GM12878 (cell line): ENCODE measurements at regions not wholly inside any gene's neighbourhood (a gene's known extent, or its start where the extent isn't known, plus 50 kb on each side); places are given as distances from the start of the nearest gene placed in this dataset.

ENCODE experiments used
- ATAC-seq: fragments of 200-7000 bp; cut with Tn5 transposase; 3 replicates; pipeline ENCODE4 v1.9.1; 2020; ENCODE audit warnings: mild to moderate bottlenecking, moderate library complexity
- BruUV-seq: library from RNA; stranded (reverse); fragments of 400-500 nt; replicated peaks from 2 replicates; lab custom pipeline; 2021; lab: Mats Ljungman, UMichigan
- CTCF ChIA-PET: fragments of 300-600 bp; sonication (Branson Sonifier 250); formaldehyde crosslinking; extraction: SDS; loops from one replicate; lab custom pipeline; 2021; ENCODE audit warnings: inconsistent platforms; lab: Yijun Ruan, JAX
- POLR2A ChIA-PET: fragments of 350-600 bp; formaldehyde crosslinking; extraction: SDS; loops from one replicate; lab custom pipeline; 2021; ENCODE audit warnings: inconsistent platforms; lab: Charles Lee
- RAD21 ChIA-PET: fragments of 300-600 bp; sonication (Branson Sonifier 250); formaldehyde crosslinking; loops from one replicate; lab custom pipeline; 2023; ENCODE audit warnings: antibody characterized with exemption; ENCODE audit not compliant: unreplicated experiment; lab: Charles Lee
- SMC1A ChIA-PET: fragments of 300-600 bp; sonication (Branson Sonifier 250); formaldehyde crosslinking; loops from one replicate; lab custom pipeline; 2023; ENCODE audit not compliant: unreplicated experiment, uncharacterized antibody; lab: Charles Lee
- DNase-seq: peaks from one replicate; pipeline ENCODE4 v3.0.0-alpha.2; 2011; ENCODE audit warnings: low read depth, low spot score
- FAIRE-seq: peaks from 3 replicates; lab custom pipeline; 2011; peaks lifted over from hg19 to GRCh38; lab: Jason Lieb, UNC
- H2AFZ ChIP-seq: 2 replicates; pipeline ENCODE4 v1.6.0; 2011; ENCODE audit warnings: low read depth, low read length, control low read depth; ENCODE audit not compliant: control insufficient read depth
- H3K27ac ChIP-seq: 2 replicates; pipeline ENCODE4 v1.5.1; 2011; ENCODE audit warnings: control low read depth; ENCODE audit not compliant: control insufficient read depth, insufficient read depth
- H3K27me3 ChIP-seq, 2 experiments: replicated peaks in 1 of 2; 2 replicates each; pipeline versions ENCODE4 v1.6.0 to v1.6.1; 2011; ENCODE audit warnings: low read length in 1 of 2; ENCODE audit not compliant: control insufficient read depth in 2 of 2, insufficient read depth in 2 of 2
- H3K36me3 ChIP-seq, 2 experiments: 2 replicates each; pipeline ENCODE4 v1.5.1; 2011; ENCODE audit warnings: low read length in 1 of 2; ENCODE audit not compliant: control insufficient read depth in 2 of 2, insufficient read depth in 2 of 2
- H3K4me1 ChIP-seq: 2 replicates; pipeline ENCODE4 v1.6.1; 2011; ENCODE audit warnings: mild to moderate bottlenecking, low read length, moderate library complexity, mixed read lengths; ENCODE audit not compliant: control insufficient read depth, insufficient read depth
- H3K4me2 ChIP-seq: 2 replicates; pipeline ENCODE4 v1.6.0; 2011; ENCODE audit warnings: control low read depth; ENCODE audit not compliant: control insufficient read depth, insufficient read depth
- H3K4me3 ChIP-seq: fragments of 200-600 bp; sonication (generic); 2 replicates; pipeline ENCODE4 v1.5.1; 2016
- H3K79me2 ChIP-seq: 2 replicates; pipeline ENCODE4 v1.6.0; 2011; ENCODE audit warnings: low read length; ENCODE audit not compliant: control insufficient read depth, insufficient read depth
- H3K9ac ChIP-seq: 2 replicates; pipeline ENCODE4 v1.8.0; 2011; ENCODE audit warnings: low read length, control low read depth, mixed read lengths; ENCODE audit not compliant: control insufficient read depth, insufficient read depth
- H3K9me3 ChIP-seq: replicated peaks from 3 replicates; pipeline ENCODE4 v1.5.1; 2011; ENCODE audit warnings: mild to moderate bottlenecking, low read length; ENCODE audit not compliant: control insufficient read depth, insufficient read depth
- H4K20me1 ChIP-seq: 2 replicates; pipeline ENCODE4 v1.6.0; 2011; ENCODE audit not compliant: control insufficient read depth, insufficient read depth
- MLLT1 ChIP-seq: fragments of 450-650 bp; IDR thresholded peaks from 2 replicates; pipeline ENCODE4 v1.6.1; 2016; ENCODE audit warnings: mild to moderate bottlenecking
- NBN ChIP-seq: fragments of 450-650 bp; IDR thresholded peaks from 2 replicates; pipeline ENCODE4 v1.6.1; 2016
- PBX3 ChIP-seq: IDR thresholded peaks from 2 replicates; pipeline ENCODE4 v1.6.1; 2011; ENCODE audit warnings: mild to moderate bottlenecking, low read depth, low read length, moderate library complexity; ENCODE audit not compliant: insufficient replicate concordance
- SREBF2 ChIP-seq: IDR thresholded peaks from 2 replicates; pipeline ENCODE4 v1.6.1; 2012; ENCODE audit warnings: mild to moderate bottlenecking, low read length
- WGBS: methylation state at CpG from one replicate; pipeline ENCODE4 v1.1.6; 2016; ENCODE audit warnings: low lambda C conversion rate; ENCODE audit not compliant: insufficient replicate concordance, insufficient coverage; ENCODE audit errors: missing lambda C conversion rate; 5-methylcytosine and 5-hydroxymethylcytosine counted together
- in situ Hi-C: fragments of 300-500 bp; cut with MboI; formaldehyde crosslinking; loops from 9 replicates; pipeline ENCODE4 v1.14.3; 2018; ENCODE audit warnings: mixed read lengths
- intact Hi-C: fragments of 100-400 bp; cut with micrococcal nuclease; formaldehyde crosslinking; loops from one replicate; pipeline ENCODE4 v1.14.2; 2022; ENCODE audit not compliant: unreplicated experiment

GRCh38 chr5:58072300-58072965, 387.5 kb downstream of the PLK2 start:
- 15% methylated on average over 6 of the region's 6 CpGs for WGBS
- intact Hi-C loops: no loop called here
- Histone ChIP-seq H3K9me3 (no peaks in the 10 kb centered on the region; the same call in 2 of the 3 replicates), H2AFZ (no peak overlapping the region), H3K4me2 (no peak overlapping the region), H3K9ac (no peak overlapping the region), H3K79me2 (no peaks in the 10 kb centered on the region), H3K27ac (no peak overlapping the region), H3K4me3 (no peak overlapping the region), H3K4me1 (no peaks in the 10 kb centered on the region), H3K27me3 (no peaks in the 10 kb centered on the region), H4K20me1 (no peaks in the 10 kb centered on the region), H3K36me3 (no peaks in the 10 kb centered on the region)
- ChIA-PET SMC1A (no interaction called here), POLR2A (no interaction called here), CTCF (interaction anchor here (0.6 kb wide), 1 partner anchor 533 kb away, joined by 3 read pairs; no protein-coding TSS in a partner anchor), RAD21 (no interaction called here)
- DNase-seq (no peak), ATAC-seq (no peak), FAIRE-seq (no peak)
- no peak for TF ChIP-seq NBN
- TF ChIP-seq SREBF2: no peak
- no peak for TF ChIP-seq MLLT1
- no peak for TF ChIP-seq PBX3
- BruUV-seq: no TSS peak
- in situ Hi-C loops: no loop called here
